HG02885 (cell line): ENCODE measurements at regions not wholly inside any gene's neighbourhood (a gene's known extent, or its start where the extent isn't known, plus 50 kb on each side); places are given as distances from the start of the nearest gene placed in this dataset.
A peak's percentile ranks its signal among the peaks of the same experiment; 100 is the strongest.

Experiments used
- ATAC-seq: cut with Tn5 transposase; IDR thresholded peaks from one replicate; pipeline ENCODE4 v1.9.1; 2021; ENCODE audit warnings: mild to moderate bottlenecking; ENCODE audit not compliant: unreplicated experiment, poor library complexity

- no peak for ATAC-seq
These were observed 291.2 kb upstream of the C2CD4B start for GRCh38 chr15:62456011-62456920.

GRCh38 chr15:62457100-62457499, 292.0 kb upstream of the C2CD4B start:
- no peak for ATAC-seq

GRCh38 chr15:62459875-62460274, 294.8 kb upstream of the C2CD4B start:
- ATAC-seq, result no peak

- ATAC-seq, result no peak
These were observed 297.2 kb upstream of the C2CD4B start for GRCh38 chr15:62462268-62462667.

GRCh38 chr15:62462721-62463120, 297.6 kb upstream of the C2CD4B start:
- ATAC-seq, result no peak

- ATAC-seq, result no peak
These were observed 299.6 kb upstream of the C2CD4B start for GRCh38 chr15:62464705-62465104.

GRCh38 chr15:62465173-62465572, 300.1 kb upstream of the C2CD4B start:
- ATAC-seq, result no peak

GRCh38 chr15:62469478-62469873, 304.4 kb upstream of the C2CD4B start:
- ATAC-seq, result no peak

GRCh38 chr15:62469874-62470688, 305.0 kb upstream of the C2CD4B start:
- no peak for ATAC-seq

GRCh38 chr15:62472616-62473299, 307.7 kb upstream of the C2CD4B start:
- no peak for ATAC-seq

- ATAC-seq, result no peak
These were observed 309.1 kb upstream of the C2CD4B start for GRCh38 chr15:62474021-62474770.

GRCh38 chr15:62474771-62475124, 309.7 kb upstream of the C2CD4B start:
- no peak for ATAC-seq

GRCh38 chr15:62475591-62475990, 310.5 kb upstream of the C2CD4B start:
- ATAC-seq, result no peak

GRCh38 chr15:62476163-62476562, 311.1 kb upstream of the C2CD4B start:
- ATAC-seq, result no peak

GRCh38 chr15:62477929-62478328, 312.8 kb upstream of the C2CD4B start:
- no peak for ATAC-seq

- peak; percentile 56 for ATAC-seq
These were observed 317.8 kb upstream of the C2CD4B start for GRCh38 chr15:62482785-62483429.

GRCh38 chr15:62483814-62484213, 318.7 kb upstream of the C2CD4B start:
- no peak for ATAC-seq

- ATAC-seq, result no peak
These were observed 320.2 kb upstream of the C2CD4B start for GRCh38 chr15:62485170-62485720.

- no peak for ATAC-seq
These were observed 321.0 kb upstream of the C2CD4B start for GRCh38 chr15:62486041-62486440.
